ENCODE measurements at regions not wholly inside any gene's neighbourhood (a gene's known extent, or its start where the extent isn't known, plus 50 kb on each side); places are given as distances from the start of the nearest gene placed in this dataset.

GRCh38 chr7:85310301-85310700 is 123.4 kb upstream of the SEMA3D start:
- no peak for TF ChIP-seq CTCF (IDR thresholded peaks at IDR 0.05)
- intact Hi-C loops (cut with DNase I): no loop called here
- Histone ChIP-seq H3K27me3 (no peaks in the 10 kb centered on the region), H3K27ac (no peak overlapping the region), H3K4me1 (no peaks in the 10 kb centered on the region), H3K36me3 (no peaks in the 10 kb centered on the region), H3K9me3 (no peaks in the 10 kb centered on the region), H3K4me3 (no peak overlapping the region)
- no peak for DNase-seq (ENCODE audit: low spot score in 2 of 2)

- H3K4me3 ChIP-seq: no peak overlapping the region
- no peaks in the 10 kb centered on the region for H3K9me3 ChIP-seq
- no peak for TF ChIP-seq CTCF (IDR thresholded peaks at IDR 0.05)
- H3K4me1 ChIP-seq: no peaks in the 10 kb centered on the region
- DNase-seq (ENCODE audit: low spot score in 2 of 2): no peak
- no peaks in the 10 kb centered on the region for H3K27me3 ChIP-seq
- H3K36me3 ChIP-seq: no peaks in the 10 kb centered on the region
- H3K27ac ChIP-seq: no peak overlapping the region
- intact Hi-C loops (cut with DNase I): no loop called here
Measured at GRCh38 chr7:85306115-85306514, 119.3 kb upstream of the SEMA3D start.

GRCh38 chr7:85294176-85294575 is 107.3 kb upstream of the SEMA3D start:
- intact Hi-C loops (cut with DNase I): no loop called here
- DNase-seq (ENCODE audit: low spot score in 2 of 2): no peak
- no peak for TF ChIP-seq CTCF (IDR thresholded peaks at IDR 0.05)
- Histone ChIP-seq H3K4me3 (no peak overlapping the region), H3K27me3 (no peaks in the 10 kb centered on the region), H3K9me3 (no peaks in the 10 kb centered on the region), H3K36me3 (no peaks in the 10 kb centered on the region), H3K4me1 (no peaks in the 10 kb centered on the region), H3K27ac (no peak overlapping the region)

- Histone ChIP-seq H3K4me3 (no peak overlapping the region), H3K36me3 (no peaks in the 10 kb centered on the region), H3K27ac (no peak overlapping the region), H3K9me3 (no peaks in the 10 kb centered on the region), H3K4me1 (no peaks in the 10 kb centered on the region), H3K27me3 (no peaks in the 10 kb centered on the region)
- intact Hi-C loops (cut with DNase I): no loop called here
- no peak for DNase-seq (ENCODE audit: low spot score in 2 of 2)
- no peak for TF ChIP-seq CTCF (IDR thresholded peaks at IDR 0.05)
Measured at GRCh38 chr7:85292908-85293576, 106.2 kb upstream of the SEMA3D start.

- Histone ChIP-seq H3K4me1 (no peaks in the 10 kb centered on the region), H3K27ac (no peak overlapping the region), H3K36me3 (no peaks in the 10 kb centered on the region), H3K27me3 (no peaks in the 10 kb centered on the region), H3K4me3 (no peak overlapping the region), H3K9me3 (no peaks in the 10 kb centered on the region)
- no peak for TF ChIP-seq CTCF (IDR thresholded peaks at IDR 0.05)
- DNase-seq (ENCODE audit: low spot score in 2 of 2): no peak
- intact Hi-C loops (cut with DNase I): no loop called here
Measured at GRCh38 chr7:85290269-85290668, 103.4 kb upstream of the SEMA3D start.

- Histone ChIP-seq H3K9me3 (no peaks in the 10 kb centered on the region), H3K27me3 (no peaks in the 10 kb centered on the region), H3K4me1 (no peaks in the 10 kb centered on the region), H3K36me3 (no peaks in the 10 kb centered on the region), H3K4me3 (no peak overlapping the region), H3K27ac (no peak overlapping the region)
- intact Hi-C loops (cut with DNase I): no loop called here
- DNase-seq (ENCODE audit: low spot score in 2 of 2): no peak
- no peak for TF ChIP-seq CTCF (IDR thresholded peaks at IDR 0.05)
Measured at GRCh38 chr7:85289279-85289678, 102.4 kb upstream of the SEMA3D start.

All from ascending aorta (tissue), 2 donors.